ENCODE measurements at regions not wholly inside any gene's neighbourhood (a gene's known extent, or its start where the extent isn't known, plus 50 kb on each side); places are given as distances from the start of the nearest gene placed in this dataset.

DNA sequence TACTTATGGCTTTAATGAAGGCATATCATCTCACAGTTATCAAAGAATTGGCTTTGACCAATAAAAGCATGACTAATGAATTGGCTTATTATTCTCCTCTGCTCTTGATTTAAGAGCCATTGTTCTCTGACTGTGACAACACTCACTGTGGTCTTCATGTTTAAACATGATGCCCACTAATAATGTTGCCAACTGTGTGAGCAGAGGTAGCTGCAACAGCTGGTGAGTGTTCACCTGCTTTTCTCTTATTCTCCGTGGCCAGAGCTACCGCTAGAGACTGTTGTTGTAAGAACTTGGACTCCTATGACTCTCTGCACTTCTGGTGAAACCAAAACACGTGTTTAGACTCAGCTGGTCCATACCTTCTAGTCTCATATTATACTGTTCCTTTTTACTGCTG is 335.9 kb downstream of the XPNPEP1 start:
- TF ChIP-seq SIN3A (IDR thresholded peaks at IDR 0.05; ENCODE audit: borderline replicate concordance, insufficient read depth, low read depth, low read length), result no peak
- TF ChIP-seq, protein P1, sequence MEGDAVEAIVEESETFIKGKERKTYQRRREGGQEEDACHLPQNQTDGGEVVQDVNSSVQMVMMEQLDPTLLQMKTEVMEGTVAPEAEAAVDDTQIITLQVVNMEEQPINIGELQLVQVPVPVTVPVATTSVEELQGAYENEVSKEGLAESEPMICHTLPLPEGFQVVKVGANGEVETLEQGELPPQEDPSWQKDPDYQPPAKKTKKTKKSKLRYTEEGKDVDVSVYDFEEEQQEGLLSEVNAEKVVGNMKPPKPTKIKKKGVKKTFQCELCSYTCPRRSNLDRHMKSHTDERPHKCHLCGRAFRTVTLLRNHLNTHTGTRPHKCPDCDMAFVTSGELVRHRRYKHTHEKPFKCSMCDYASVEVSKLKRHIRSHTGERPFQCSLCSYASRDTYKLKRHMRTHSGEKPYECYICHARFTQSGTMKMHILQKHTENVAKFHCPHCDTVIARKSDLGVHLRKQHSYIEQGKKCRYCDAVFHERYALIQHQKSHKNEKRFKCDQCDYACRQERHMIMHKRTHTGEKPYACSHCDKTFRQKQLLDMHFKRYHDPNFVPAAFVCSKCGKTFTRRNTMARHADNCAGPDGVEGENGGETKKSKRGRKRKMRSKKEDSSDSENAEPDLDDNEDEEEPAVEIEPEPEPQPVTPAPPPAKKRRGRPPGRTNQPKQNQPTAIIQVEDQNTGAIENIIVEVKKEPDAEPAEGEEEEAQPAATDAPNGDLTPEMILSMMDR (IDR thresholded peaks at IDR 0.05), result no peak
- TF ChIP-seq POLR2AphosphoS5 (IDR thresholded peaks at IDR 0.05; ENCODE audit: low read depth, low read length), result no peak
- TF ChIP-seq, protein P2, sequence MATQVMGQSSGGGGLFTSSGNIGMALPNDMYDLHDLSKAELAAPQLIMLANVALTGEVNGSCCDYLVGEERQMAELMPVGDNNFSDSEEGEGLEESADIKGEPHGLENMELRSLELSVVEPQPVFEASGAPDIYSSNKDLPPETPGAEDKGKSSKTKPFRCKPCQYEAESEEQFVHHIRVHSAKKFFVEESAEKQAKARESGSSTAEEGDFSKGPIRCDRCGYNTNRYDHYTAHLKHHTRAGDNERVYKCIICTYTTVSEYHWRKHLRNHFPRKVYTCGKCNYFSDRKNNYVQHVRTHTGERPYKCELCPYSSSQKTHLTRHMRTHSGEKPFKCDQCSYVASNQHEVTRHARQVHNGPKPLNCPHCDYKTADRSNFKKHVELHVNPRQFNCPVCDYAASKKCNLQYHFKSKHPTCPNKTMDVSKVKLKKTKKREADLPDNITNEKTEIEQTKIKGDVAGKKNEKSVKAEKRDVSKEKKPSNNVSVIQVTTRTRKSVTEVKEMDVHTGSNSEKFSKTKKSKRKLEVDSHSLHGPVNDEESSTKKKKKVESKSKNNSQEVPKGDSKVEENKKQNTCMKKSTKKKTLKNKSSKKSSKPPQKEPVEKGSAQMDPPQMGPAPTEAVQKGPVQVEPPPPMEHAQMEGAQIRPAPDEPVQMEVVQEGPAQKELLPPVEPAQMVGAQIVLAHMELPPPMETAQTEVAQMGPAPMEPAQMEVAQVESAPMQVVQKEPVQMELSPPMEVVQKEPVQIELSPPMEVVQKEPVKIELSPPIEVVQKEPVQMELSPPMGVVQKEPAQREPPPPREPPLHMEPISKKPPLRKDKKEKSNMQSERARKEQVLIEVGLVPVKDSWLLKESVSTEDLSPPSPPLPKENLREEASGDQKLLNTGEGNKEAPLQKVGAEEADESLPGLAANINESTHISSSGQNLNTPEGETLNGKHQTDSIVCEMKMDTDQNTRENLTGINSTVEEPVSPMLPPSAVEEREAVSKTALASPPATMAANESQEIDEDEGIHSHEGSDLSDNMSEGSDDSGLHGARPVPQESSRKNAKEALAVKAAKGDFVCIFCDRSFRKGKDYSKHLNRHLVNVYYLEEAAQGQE (IDR thresholded peaks at IDR 0.05; ENCODE audit: insufficient read depth in 1 of 2, low read depth in 2 of 2, low read length in 1 of 2), result no peak

Measured in Panc1 (cell line).